HG02938 (cell line): ENCODE measurements at regions not wholly inside any gene's neighbourhood (a gene's known extent, or its start where the extent isn't known, plus 50 kb on each side); places are given as distances from the start of the nearest gene placed in this dataset.
"Not testable (repeated sequence)": the region's sequence is repeated elsewhere in the genome, so short reads cannot be mapped to it uniquely, and the experiment has no call there.

Experiments
- ATAC-seq: cut with Tn5 transposase; IDR thresholded peaks from one replicate; pipeline ENCODE4 v1.9.1; 2021; ENCODE audit warnings: mild to moderate bottlenecking, moderate library complexity; ENCODE audit not compliant: unreplicated experiment

- no peak for ATAC-seq
Observed at GRCh38 chr2:33933203-33933602, 334.1 kb upstream of the FAM98A start.

DNA sequence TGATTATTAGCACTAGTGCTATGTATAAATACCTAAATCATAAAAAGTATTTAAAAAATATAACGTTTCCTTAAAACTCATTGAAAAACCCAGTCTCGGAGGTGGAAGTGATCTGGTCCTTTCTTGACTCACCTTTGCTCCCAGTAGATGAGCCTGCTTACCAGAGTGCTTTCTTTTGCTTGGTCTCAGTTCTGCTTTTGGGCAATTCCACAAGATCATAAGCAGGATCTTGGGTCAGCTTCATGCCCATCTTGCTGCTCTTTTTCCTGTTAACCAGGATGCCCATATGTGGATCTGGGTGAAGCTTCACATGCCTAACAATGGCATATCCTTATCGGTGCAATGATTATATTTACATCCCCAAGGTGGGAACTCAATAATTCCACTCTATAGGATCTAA lies 332.1 kb upstream of the FAM98A start:
- no peak for ATAC-seq

DNA sequence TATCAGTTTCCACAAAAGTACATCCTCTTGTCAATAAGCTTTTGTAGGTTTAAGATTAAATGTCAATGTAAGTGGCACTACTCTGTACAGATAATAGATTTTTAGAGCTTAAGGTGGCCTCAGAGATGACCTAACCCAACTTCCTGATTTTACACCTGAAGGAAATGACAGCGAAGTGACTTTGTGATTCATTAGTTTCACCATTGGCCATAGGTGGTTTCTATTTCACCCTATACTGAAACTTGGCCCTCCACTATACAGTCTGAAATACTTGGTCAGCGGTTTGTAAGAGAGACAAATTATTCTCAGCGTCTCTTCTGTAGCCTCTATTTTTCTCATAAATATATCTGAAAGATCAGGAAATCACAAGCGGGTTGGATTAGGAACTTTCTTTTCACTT lies 330.4 kb upstream of the FAM98A start:
- peak; percentile 97 for ATAC-seq

DNA sequence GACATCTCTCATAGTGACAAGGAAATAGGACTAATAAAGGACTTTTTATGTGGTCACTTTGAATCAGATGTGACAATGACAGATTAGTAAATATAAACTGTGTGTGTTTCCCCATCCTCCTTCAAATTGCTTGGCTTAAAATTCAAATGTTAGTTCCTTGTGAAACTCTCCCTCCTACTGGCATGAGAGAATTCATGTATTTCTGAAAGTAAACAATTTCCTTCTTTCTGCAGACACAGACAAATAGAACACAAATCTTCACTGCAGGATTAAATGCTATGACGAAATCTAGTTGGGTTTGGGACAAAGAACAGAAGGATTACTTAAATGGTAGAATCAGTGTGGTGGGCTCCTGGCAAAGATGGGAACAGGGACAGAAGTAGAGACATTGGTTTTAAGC lies 328.7 kb upstream of the FAM98A start:
- ATAC-seq, result no peak

- no peak for ATAC-seq
Observed at GRCh38 chr2:33925311-33925710, 326.2 kb upstream of the FAM98A start.

DNA sequence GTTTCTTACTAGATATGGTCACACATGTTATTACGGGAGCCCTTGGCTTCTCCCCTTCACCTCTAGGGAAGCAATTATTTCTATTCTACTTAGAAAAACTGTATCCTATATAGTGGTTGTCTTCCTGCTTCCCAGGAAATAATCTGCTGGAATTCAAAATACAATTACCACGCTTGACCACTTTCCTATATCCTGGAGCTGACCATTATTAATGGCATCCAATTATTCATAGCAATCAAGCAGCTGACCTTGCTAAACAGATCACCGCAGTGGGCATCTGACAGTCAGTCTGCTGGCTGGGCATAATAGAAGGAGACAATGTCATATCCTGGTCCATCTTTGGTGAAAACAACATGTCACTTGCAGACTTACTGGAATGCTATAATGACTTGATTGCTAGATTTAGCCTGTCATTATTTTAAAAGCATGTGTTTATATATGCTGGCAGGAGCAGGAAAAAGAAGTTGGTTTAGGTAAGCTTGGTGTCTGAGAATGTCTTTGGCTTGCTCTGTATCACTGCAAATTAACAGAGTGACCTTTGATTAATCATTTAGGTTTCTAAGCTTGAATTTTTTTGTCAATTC lies 325.6 kb upstream of the FAM98A start:
- ATAC-seq, result no peak

DNA sequence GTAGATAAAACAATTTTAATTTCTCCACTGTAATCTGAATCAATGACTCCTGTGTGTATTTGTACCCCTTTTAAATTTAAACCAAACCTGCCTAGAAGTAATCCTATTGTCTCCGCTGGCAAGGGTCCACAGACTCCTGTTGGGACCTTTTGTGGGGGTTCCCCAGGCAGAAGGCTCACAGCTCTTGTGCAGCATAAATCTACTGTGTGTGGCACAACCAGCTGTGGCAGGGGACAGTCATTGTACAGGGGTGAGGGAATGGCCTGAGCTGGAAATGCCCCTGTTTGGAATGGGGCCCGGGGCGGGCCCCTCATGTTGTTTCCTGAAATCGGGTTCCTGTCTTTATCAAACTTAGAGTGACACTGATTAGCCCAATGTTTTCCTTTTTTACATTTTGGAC lies 318.2 kb upstream of the FAM98A start:
- no peak for ATAC-seq

DNA sequence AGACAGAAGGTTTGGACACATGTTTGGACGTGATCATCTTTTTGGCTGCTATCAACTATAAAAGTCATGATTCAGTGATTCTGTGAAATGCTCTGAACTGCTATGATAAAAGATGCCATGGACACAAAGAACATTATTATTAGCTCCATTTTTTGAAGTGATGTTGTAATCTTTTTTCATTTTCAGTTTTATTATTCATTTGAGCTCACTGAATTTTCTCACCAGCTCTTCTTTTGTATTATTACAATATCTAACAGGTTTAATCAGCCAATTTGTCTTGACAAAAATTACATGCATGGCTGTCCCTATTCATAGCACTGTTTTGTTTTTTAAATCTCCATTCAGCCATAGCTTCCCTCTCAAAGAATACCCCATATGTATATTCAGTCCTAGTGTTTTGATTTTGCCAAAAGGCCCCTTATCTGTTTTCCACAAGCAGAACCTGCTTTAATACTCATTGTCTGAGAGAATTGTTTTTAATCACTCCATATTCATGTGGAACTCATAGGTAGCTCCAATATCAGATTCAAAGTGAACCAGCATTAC lies 314.0 kb upstream of the FAM98A start:
- ATAC-seq, result no peak

- ATAC-seq, result no peak
Observed at GRCh38 chr2:33911327-33911726, 312.2 kb upstream of the FAM98A start.

GRCh38 chr2:33909945-33910695 lies 311.0 kb upstream of the FAM98A start:
- ATAC-seq, result no peak

GRCh38 chr2:33907866-33908265 lies 308.8 kb upstream of the FAM98A start:
- ATAC-seq, result no peak

DNA sequence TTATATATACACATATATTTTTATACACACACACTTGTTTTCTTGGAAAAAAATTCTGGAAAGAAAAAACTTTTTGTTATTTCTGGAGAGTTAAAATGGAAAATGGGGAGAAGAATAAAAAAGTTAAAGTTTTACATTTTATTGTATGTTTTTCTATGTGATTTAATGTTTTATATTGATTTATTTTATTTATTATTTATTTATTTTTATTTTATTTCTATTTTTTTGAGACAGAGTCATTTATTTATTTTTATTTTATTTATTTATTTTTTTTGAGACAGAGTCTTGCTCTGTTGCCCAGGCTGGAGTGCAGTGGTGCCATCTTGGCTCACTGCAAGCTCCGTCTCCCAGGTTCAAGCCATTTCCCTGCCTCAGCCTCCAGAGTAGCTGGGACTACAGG lies 307.0 kb upstream of the FAM98A start:
- ATAC-seq, result not testable (repeated sequence)

DNA sequence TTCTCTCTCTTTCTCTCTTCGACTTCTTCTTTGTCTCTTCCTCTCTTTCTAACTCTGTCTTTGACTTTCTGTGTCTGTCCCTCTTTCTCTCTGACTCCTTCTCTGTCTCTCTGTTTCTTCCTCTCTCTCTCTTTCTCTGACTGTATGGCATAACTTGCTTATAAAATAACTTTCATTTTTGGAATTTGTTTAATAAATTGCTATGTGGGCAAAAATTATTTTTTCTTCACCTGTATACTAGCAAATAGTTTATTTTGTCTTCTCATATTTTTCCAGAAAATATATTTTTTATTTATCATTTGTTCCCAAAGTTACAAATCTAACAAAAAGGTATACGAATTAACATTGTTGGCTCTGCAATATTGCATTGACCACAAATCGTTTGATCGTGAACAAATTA lies 305.7 kb upstream of the FAM98A start:
- ATAC-seq, result no peak

GRCh38 chr2:33903701-33904100 lies 304.6 kb upstream of the FAM98A start:
- no peak for ATAC-seq

GRCh38 chr2:33903215-33903614 lies 304.1 kb upstream of the FAM98A start:
- ATAC-seq, result no peak

DNA sequence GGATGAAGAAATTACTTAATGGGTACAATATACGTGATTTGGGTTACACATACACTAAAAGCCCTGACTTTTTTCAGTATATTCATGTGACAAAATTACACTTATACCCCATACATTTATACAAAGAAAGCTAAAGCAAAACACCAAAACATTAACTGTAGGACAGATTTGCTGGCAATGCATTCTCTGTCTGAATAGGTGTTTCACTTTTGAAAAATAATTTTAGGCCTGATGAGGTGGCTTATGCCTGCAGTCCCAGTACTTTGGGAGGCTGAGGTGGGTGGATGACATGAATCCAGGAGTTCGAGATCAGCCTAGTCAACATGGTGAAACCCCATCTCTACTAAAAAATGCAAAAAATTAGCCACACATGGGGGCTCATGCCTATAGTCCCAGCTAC lies 301.5 kb upstream of the FAM98A start:
- no peak for ATAC-seq

DNA sequence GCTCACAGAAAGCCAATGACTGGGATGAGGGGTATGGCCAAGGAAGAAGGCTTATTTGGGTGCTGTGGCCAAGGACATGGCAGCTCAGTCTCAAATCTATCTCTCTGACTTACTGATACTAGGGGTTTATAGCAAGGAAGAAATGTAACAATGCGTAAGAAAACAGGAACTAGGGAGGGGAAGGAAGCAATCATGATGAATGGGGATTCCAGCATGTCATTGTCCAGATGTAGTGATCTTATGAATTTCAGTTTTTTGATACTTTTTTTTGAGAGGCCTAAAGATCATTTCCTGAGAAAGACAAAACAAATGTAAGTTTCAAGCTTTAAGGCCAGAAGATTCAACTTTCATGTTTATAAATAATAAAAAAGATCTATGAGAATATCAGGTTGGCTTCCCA lies 298.6 kb upstream of the FAM98A start:
- no peak for ATAC-seq

DNA sequence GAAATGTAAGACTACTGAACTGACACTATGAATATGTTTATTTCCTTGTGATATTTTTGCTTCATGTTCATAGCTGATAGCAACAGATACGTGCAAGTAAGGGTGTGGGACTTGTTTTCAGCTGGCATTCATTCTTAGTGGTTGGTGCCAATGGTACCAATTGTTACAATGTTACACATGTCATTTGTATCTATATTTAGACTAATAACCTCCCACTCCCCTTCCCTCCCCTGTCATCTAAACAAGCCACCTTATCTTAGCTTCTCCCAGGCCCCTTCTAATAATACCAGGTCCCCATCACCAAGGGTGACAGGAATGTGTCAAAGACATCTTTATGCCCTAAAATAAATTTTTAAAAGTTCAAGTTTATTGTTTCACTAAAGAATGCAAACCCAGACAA lies 294.7 kb upstream of the FAM98A start:
- no peak for ATAC-seq

DNA sequence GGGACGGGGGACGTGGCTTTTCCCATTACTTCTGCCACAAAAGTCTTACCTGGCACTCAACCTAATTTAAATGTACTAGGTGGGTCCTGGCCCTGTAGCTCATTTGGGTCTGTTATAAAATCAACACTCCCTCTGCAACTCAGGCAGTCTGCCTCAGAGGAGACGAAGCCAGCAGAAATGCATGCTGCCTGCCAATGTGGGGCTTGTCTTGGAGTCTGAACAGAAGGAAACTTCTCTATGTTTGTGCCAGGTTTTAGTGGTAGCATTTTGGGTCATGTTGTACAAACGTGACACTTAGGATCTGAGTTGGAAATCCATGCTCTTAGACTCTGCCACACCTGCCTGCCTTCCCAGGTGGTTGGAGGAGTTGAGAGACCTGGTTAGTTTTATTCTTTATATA lies 292.5 kb upstream of the FAM98A start:
- ATAC-seq, result no peak

- no peak for ATAC-seq
Observed at GRCh38 chr2:33890686-33891085, 291.6 kb upstream of the FAM98A start.

DNA sequence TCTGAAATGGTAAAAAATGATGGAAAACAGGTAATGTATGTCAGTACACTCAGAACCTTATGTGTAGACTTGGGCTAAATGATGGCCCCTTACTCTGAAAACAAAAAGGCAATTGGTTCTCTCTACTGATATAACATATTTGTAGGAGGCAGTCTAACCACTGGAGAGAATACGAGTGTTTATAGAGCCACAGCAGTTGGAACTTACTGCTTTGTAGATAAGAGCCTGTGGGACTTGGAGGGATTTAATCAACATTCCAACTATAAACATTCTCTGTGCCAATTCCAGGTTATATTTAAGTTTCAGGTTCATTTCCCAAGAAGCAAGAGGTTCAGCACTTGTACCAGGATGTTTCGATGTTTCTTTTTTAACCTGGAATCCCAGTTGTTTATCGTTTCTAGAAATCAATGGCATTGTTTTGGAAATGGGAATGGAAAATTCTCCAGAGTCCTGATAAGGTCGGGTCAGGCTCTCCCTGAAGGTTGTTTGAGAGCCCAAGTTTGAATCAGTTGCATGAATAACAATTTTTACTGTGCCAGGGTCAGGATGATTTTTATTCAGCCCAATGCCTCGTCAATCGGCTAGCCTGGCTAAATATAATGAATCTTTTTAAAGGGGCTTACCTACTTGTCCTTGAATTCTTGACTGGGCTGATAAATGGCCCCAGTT lies 278.4 kb upstream of the FAM98A start:
- ATAC-seq, result no peak

- no peak for ATAC-seq
Observed at GRCh38 chr2:33873076-33873605, 274.0 kb upstream of the FAM98A start.
